Astrocyte of the cerebellum (primary cell): ENCODE measurements at regions not wholly inside any gene's neighbourhood (a gene's known extent, or its start where the extent isn't known, plus 50 kb on each side); places are given as distances from the start of the nearest gene placed in this dataset.

Source experiments
- DNase-seq: peaks from one replicate; pipeline ENCODE4 v3.0.0-alpha.2; 2011; ENCODE audit warnings: low read depth
- H3K4me3 ChIP-seq: 2 replicates; pipeline ENCODE4 v1.5.1; 2011; ENCODE audit warnings: mild to moderate bottlenecking, low read depth, low read length, moderate library complexity
- CTCF ChIP-seq: IDR thresholded peaks from 2 replicates; pipeline ENCODE4 v1.5.1; 2012; ENCODE audit warnings: low read length, low read depth, moderate library complexity, mild to moderate bottlenecking; ENCODE audit errors: missing control alignments
- in situ Hi-C: cut with HindIII; loops from 2 replicates; pipeline ENCODE4 v1.10.0; 2017; ENCODE audit warnings: low sequenced_read_pairs

- no peak for TF ChIP-seq CTCF
- in situ Hi-C loops = no loop called here
- no peak for DNase-seq
- H3K4me3 ChIP-seq = no peak overlapping the region
Measured at GRCh38 chr14:71604231-71604630, 328.0 kb upstream of the RGS6 start.

GRCh38 chr14:71606064-71606463 lies 326.2 kb upstream of the RGS6 start:
- H3K4me3 ChIP-seq = no peak overlapping the region
- no peak for DNase-seq
- in situ Hi-C loops = no loop called here
- no peak for TF ChIP-seq CTCF

- no peak overlapping the region for H3K4me3 ChIP-seq
- in situ Hi-C loops = no loop called here
- DNase-seq = no peak
- no peak for TF ChIP-seq CTCF
Measured at GRCh38 chr14:71606575-71606974, 325.7 kb upstream of the RGS6 start.

GRCh38 chr14:71607056-71607455 lies 325.2 kb upstream of the RGS6 start:
- no peak for TF ChIP-seq CTCF
- DNase-seq = no peak
- H3K4me3 ChIP-seq = no peak overlapping the region
- in situ Hi-C loops = no loop called here

- DNase-seq = no peak
- no peak for TF ChIP-seq CTCF
- in situ Hi-C loops = no loop called here
- no peak overlapping the region for H3K4me3 ChIP-seq
Measured at GRCh38 chr14:71610149-71610548, 322.1 kb upstream of the RGS6 start.

GRCh38 chr14:71610797-71611196 lies 321.4 kb upstream of the RGS6 start:
- no peak overlapping the region for H3K4me3 ChIP-seq
- DNase-seq = no peak
- TF ChIP-seq CTCF = no peak
- in situ Hi-C loops = no loop called here

GRCh38 chr14:71613168-71613567 lies 319.1 kb upstream of the RGS6 start:
- in situ Hi-C loops = no loop called here
- H3K4me3 ChIP-seq = no peak overlapping the region
- DNase-seq = no peak
- TF ChIP-seq CTCF = no peak
